ENCODE measurements at regions not wholly inside any gene's neighbourhood (a gene's known extent, or its start where the extent isn't known, plus 50 kb on each side); places are given as distances from the start of the nearest gene placed in this dataset.

DNA sequence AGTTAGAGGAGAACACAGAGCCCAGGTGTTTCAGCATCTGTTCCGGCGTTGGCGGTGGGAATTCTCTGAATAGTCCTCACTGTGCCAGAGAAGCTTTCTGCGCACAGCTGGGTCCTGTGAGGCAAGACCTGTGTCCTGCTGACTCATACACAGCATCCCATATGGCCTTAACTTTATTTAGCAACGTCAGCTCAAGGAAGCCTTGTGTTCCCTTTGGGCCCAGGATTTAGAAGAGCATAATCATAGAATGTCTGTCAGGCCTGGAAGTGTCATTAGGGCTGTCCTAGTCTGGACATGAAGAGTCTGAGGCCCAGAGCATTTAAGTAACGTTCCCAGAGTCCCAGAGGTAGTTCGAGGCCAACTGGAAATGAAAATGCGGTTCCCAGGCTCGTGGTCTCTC lies 188.6 kb upstream of the DMRT1 start:
- TF ChIP-seq CEBPB (IDR thresholded peaks at IDR 0.05; ENCODE audit: low read depth, low read length): no peak
- TF ChIP-seq, protein P1, sequence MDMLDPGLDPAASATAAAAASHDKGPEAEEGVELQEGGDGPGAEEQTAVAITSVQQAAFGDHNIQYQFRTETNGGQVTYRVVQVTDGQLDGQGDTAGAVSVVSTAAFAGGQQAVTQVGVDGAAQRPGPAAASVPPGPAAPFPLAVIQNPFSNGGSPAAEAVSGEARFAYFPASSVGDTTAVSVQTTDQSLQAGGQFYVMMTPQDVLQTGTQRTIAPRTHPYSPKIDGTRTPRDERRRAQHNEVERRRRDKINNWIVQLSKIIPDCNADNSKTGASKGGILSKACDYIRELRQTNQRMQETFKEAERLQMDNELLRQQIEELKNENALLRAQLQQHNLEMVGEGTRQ (IDR thresholded peaks at IDR 0.05; ENCODE audit: low read depth, low read length): no peak
- no peak for TF ChIP-seq BHLHE40 (IDR thresholded peaks at IDR 0.05; ENCODE audit: low read depth, low read length)
- no peak for TF ChIP-seq RCOR1 (IDR thresholded peaks at IDR 0.05; ENCODE audit: insufficient replicate concordance, low read length)
- TF ChIP-seq MAZ (IDR thresholded peaks at IDR 0.05; ENCODE audit: borderline replicate concordance, low read depth, low read length): no peak
- TF ChIP-seq FOS (IDR thresholded peaks at IDR 0.05; ENCODE audit: low read depth, low read length): no peak
- TF ChIP-seq NFE2L2 (IDR thresholded peaks at IDR 0.05; ENCODE audit: low read depth, low read length): no peak
- no peak for TF ChIP-seq MAFK (IDR thresholded peaks at IDR 0.05; ENCODE audit: low read depth, low read length)
- TF ChIP-seq CHD1 (IDR thresholded peaks at IDR 0.05; ENCODE audit: low read depth, low read length): no peak
- TF ChIP-seq SMC3 (IDR thresholded peaks at IDR 0.05; ENCODE audit: low read depth, low read length): no peak
- TF ChIP-seq CTCF (conservative IDR thresholded peaks at IDR 0.05; ENCODE audit: low read depth, low read length): no peak
- no peak for TF ChIP-seq RFX5 (IDR thresholded peaks at IDR 0.05; ENCODE audit: low read depth, low read length)
- no peak for TF ChIP-seq MXI1 (IDR thresholded peaks at IDR 0.05; ENCODE audit: borderline replicate concordance, low read depth, low read length)
- Histone ChIP-seq H3K79me1 (ENCODE audit: low read depth in 1 of 2, low read length in 2 of 2) (no peaks in the 10 kb centered on the region), H4K5ac (ENCODE audit: low read depth, low read length) (no peak overlapping the region), H3K56ac (ENCODE audit: extremely low read depth, insufficient read depth, low read length) (no peak overlapping the region), H2BK5ac (ENCODE audit: low read depth, low read length, poor library complexity, severe bottlenecking) (no peak overlapping the region), H2BK20ac (ENCODE audit: low read depth, low read length) (no peak overlapping the region), H2BK15ac (ENCODE audit: low read depth, low read length) (no peak overlapping the region), H3K4ac (ENCODE audit: low read depth, low read length) (no peak overlapping the region), H2AFZ (replicated peaks; ENCODE audit: low read length, poor library complexity) (no peak overlapping the region), H4K91ac (ENCODE audit: insufficient read depth, low read depth, low read length) (no peak overlapping the region), H4K8ac (ENCODE audit: low read depth in 2 of 2, low read length in 2 of 2) (no peak overlapping the region), H3K9me1 (ENCODE audit: insufficient read depth, low read length) (peaks cover 3% of the 10 kb centered on the region), H3K4me1 (ENCODE audit: control insufficient read depth, insufficient read depth, low read length) (peaks cover 4% of the 10 kb centered on the region; the same call in 1 of the 2 replicates), H3K4me2 (ENCODE audit: low read depth, low read length) (no peak overlapping the region), H3K4me3 (ENCODE audit: insufficient read depth, low read depth, low read length) (no peak overlapping the region), H3K18ac (ENCODE audit: low read depth, low read length) (no peak overlapping the region), H2AK9ac (replicated peaks; ENCODE audit: low read depth, low read length, poor library complexity) (no peak overlapping the region), H2AK5ac (ENCODE audit: low read depth, low read length) (no peak overlapping the region), H2BK120ac (ENCODE audit: low read depth, low read length) (no peak overlapping the region), H3K9ac (ENCODE audit: low read depth, low read length) (no peak overlapping the region), H4K20me1 (ENCODE audit: insufficient read depth, low read length) (no peaks in the 10 kb centered on the region), H3K9me3 (ENCODE audit: control insufficient read depth, insufficient read depth, low read length) (no peaks in the 10 kb centered on the region), H3K23ac (ENCODE audit: low read depth, low read length) (no peak overlapping the region), H3K27ac (ENCODE audit: insufficient read depth, low read length) (no peak overlapping the region), H3K14ac (replicated peaks; ENCODE audit: low read depth, low read length) (no peak overlapping the region), H3K36me3 (ENCODE audit: control insufficient read depth, insufficient read depth, low read length) (no peaks in the 10 kb centered on the region), H3K27me3 (ENCODE audit: control insufficient read depth, insufficient read depth, low read length) (no peaks in the 10 kb centered on the region)
- in situ Hi-C loops (cut with MboI; ENCODE audit: low sequenced_read_pairs): no loop called here
- no peak for ATAC-seq (ENCODE audit: low read depth)
- BruUV-seq (replicated peaks): no TSS peak
- intact Hi-C loops (cut with micrococcal nuclease): no loop called here
- DNase-seq: no peak
- ChIA-PET POLR2A (ENCODE audit: unreplicated experiment) (no interaction called here), CTCF (no interaction called here)
- WGBS, 2 experiments (ENCODE audit: extremely low coverage in 2 of 2, insufficient read length in 1 of 2): 89% methylated on average over 3 of the region's 9 CpGs; no CpG with 5 or more reads in 1 of the 2 experiments
- dilution Hi-C loops (cut with HindIII; ENCODE audit: low sequenced_read_pairs, unreplicated experiment): no loop called here

All from IMR-90 (cell line).